ENCODE measurements at regions not wholly inside any gene's neighbourhood (a gene's known extent, or its start where the extent isn't known, plus 50 kb on each side); places are given as distances from the start of the nearest gene placed in this dataset.

GRCh38 chr12:60704171-60704914 is 1108.5 kb downstream of the SLC16A7 start:
- 88% methylated on average over 4 of the region's 4 CpGs; no CpG with 5 or more reads in 1 of the 2 experiments for WGBS, 2 experiments (ENCODE audit: extremely low coverage in 1 of 2, insufficient coverage in 1 of 2, insufficient read length in 1 of 2, insufficient replicate concordance in 2 of 2, low coverage in 1 of 2, low lambda C conversion rate in 2 of 2, missing lambda C conversion rate in 1 of 2)
- no peaks in the 10 kb centered on the region for H3K23me2 ChIP-seq (ENCODE audit: low read depth, low read length)
- no peak overlapping the region for H3K23ac ChIP-seq (ENCODE audit: insufficient read length)
- no peak for TF ChIP-seq MAFK (IDR thresholded peaks at IDR 0.05; ENCODE audit: low read depth, low read length)
- no peak for TF ChIP-seq CHD1 (IDR thresholded peaks at IDR 0.05; ENCODE audit: low read depth, low read length)
- TF ChIP-seq POLR2A (IDR thresholded peaks at IDR 0.05; ENCODE audit: control extremely low read depth in 1 of 2, low read depth in 2 of 2, low read length in 2 of 2), result no peak
- TF ChIP-seq YY1 (IDR thresholded peaks at IDR 0.05; ENCODE audit: low read depth, low read length), result no peak
- TF ChIP-seq JUN (IDR thresholded peaks at IDR 0.05; ENCODE audit: low read depth, low read length), result no peak
- no peak for TF ChIP-seq SIRT6 (IDR thresholded peaks at IDR 0.05; ENCODE audit: low read length)
- no peak for TF ChIP-seq POU5F1 (IDR thresholded peaks at IDR 0.05; ENCODE audit: low read depth, low read length)
- no peaks in the 10 kb centered on the region for H3K4me1 ChIP-seq (replicated peaks in 1 of 4; ENCODE audit: control insufficient read depth in 3 of 4, insufficient read depth in 4 of 4, low read length in 3 of 4)
- no peaks in the 10 kb centered on the region for H3K27me3 ChIP-seq (replicated peaks in 1 of 4; ENCODE audit: control insufficient read depth in 3 of 4, extremely low read depth in 1 of 4, insufficient read depth in 3 of 4, low read length in 3 of 4)
- no peak overlapping the region for H4K5ac ChIP-seq (ENCODE audit: insufficient read length, low read depth, low read length)
- no peak overlapping the region for H3K27ac ChIP-seq (ENCODE audit: low read depth, low read length)
- no peak overlapping the region for H2BK20ac ChIP-seq (ENCODE audit: low read length)
- no peak overlapping the region for H2AFZ ChIP-seq (ENCODE audit: low read length)
- no peaks in the 10 kb centered on the region for H3K9me3 ChIP-seq (ENCODE audit: insufficient read depth in 2 of 2, low read depth in 1 of 2, low read length in 1 of 2)
- H4K20me1 ChIP-seq (replicated peaks in 1 of 2; ENCODE audit: control insufficient read depth in 1 of 2, insufficient read depth in 2 of 2, low read length in 2 of 2), result no peaks in the 10 kb centered on the region
- H3K36me3 ChIP-seq (ENCODE audit: control insufficient read depth in 2 of 4, insufficient read depth in 4 of 4, low read length in 3 of 4), result no peaks in the 10 kb centered on the region
- H3K79me2 ChIP-seq (ENCODE audit: control insufficient read depth in 1 of 2, insufficient read depth in 2 of 2, low read length in 2 of 2), result no peaks in the 10 kb centered on the region
- no peak overlapping the region for H2BK5ac ChIP-seq (ENCODE audit: low read depth, low read length)
- H3K18ac ChIP-seq (ENCODE audit: extremely low read depth, low read length), result no peak overlapping the region
- no peak overlapping the region for H4K91ac ChIP-seq (replicated peaks; ENCODE audit: insufficient read length, low read length)
- ChIA-PET POLR2A (ENCODE audit: partially characterized antibody) (no interaction called here), CTCF (ENCODE audit: partially characterized antibody) (no interaction called here)
- FAIRE-seq, result no peak
- no peak overlapping the region for H2BK12ac ChIP-seq (ENCODE audit: low read depth, low read length)
- no peak overlapping the region for H2BK15ac ChIP-seq (ENCODE audit: low read length)
- no peaks in the 10 kb centered on the region for H3K79me1 ChIP-seq (ENCODE audit: low read depth, low read length)
- H3K14ac ChIP-seq (ENCODE audit: insufficient read length), result no peak overlapping the region
- no peak overlapping the region for H3K9ac ChIP-seq (replicated peaks in 1 of 4; ENCODE audit: extremely low read depth in 1 of 4, low read depth in 3 of 4, low read length in 3 of 4)
- H3K4me3 ChIP-seq (ENCODE audit: extremely low read depth in 1 of 4, insufficient read depth in 2 of 4, low read depth in 3 of 4, low read length in 4 of 4), result no peak overlapping the region
- no peak overlapping the region for H3K4ac ChIP-seq (replicated peaks; ENCODE audit: insufficient read length, low read depth, low read length)
- DNase-seq (ENCODE audit: low read depth in 1 of 2, low spot score in 2 of 2), result no peak
- no peak overlapping the region for H3K56ac ChIP-seq (replicated peaks; ENCODE audit: insufficient read length, low read depth, low read length)
- no peak overlapping the region for H2AK5ac ChIP-seq (ENCODE audit: low read depth, low read length)
- no peak overlapping the region for H3K4me2 ChIP-seq (ENCODE audit: insufficient read depth in 1 of 2, low read depth in 2 of 2, low read length in 2 of 2)
- no peak overlapping the region for H4K8ac ChIP-seq (ENCODE audit: extremely low read depth, insufficient read depth, low read length)
- no peak overlapping the region for H2BK120ac ChIP-seq (replicated peaks; ENCODE audit: low read depth, low read length)
